ENCODE measurements at regions not wholly inside any gene's neighbourhood (a gene's known extent, or its start where the extent isn't known, plus 50 kb on each side); places are given as distances from the start of the nearest gene placed in this dataset.

DNA sequence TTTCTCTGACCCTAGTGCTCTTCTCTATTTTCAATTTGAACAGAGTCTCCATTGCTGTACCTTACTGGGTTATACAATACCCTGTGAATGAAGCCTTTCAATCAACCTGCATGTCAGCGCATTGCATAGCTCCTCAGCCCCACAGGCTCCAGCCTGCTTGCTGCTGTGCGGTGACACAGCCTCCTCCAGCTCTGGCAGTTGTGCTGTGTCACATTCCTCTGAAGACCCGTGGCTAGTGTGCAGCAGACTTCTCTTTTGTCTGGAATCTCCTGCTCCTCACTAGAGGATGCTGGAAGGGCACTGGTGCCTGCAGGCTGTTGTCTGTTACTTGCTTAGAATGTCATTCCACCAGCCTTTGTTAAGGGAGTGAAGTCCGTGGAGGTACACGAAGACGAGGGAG, 390.1 kb upstream of the B3GAT1 start:
- no peak for DNase-seq
- POLR2A ChIA-PET, result no interaction called here
- no peaks in the 10 kb centered on the region for H3K36me3 ChIP-seq (replicated peaks in 1 of 2; ENCODE audit: control extremely low read depth in 1 of 2, control insufficient read depth in 1 of 2, extremely low read depth in 1 of 2, insufficient read depth in 2 of 2, low read length in 1 of 2)
- 32% methylated on average over 3 of the region's 6 CpGs for WGBS (ENCODE audit: insufficient coverage)
- Mint-ChIP-seq H3K27ac (no peak overlapping the region), H3K9me3 (ENCODE audit: insufficient read depth) (no peaks in the 10 kb centered on the region), H3K4me1 (no peaks in the 10 kb centered on the region), H3K4me3 (no peak overlapping the region), H3K27me3 (peaks cover 14% of the 10 kb centered on the region)
- CTCF ChIA-PET, result no interaction called here
- H2AFZ ChIP-seq (ENCODE audit: insufficient read depth, low read depth, low read length, poor library complexity, severe bottlenecking), result peak overlapping the region; percentile 6
- TF ChIP-seq EZH2 (IDR thresholded peaks at IDR 0.05; ENCODE audit: borderline replicate concordance, insufficient read depth, low read depth, low read length, poor library complexity, severe bottlenecking), result no peak
- H3K9me3 ChIP-seq (ENCODE audit: control extremely low read depth in 1 of 3, control insufficient read depth in 2 of 3, insufficient read depth in 1 of 3, low read length in 2 of 3), result peaks cover 0 to 3% (median 0%) of the 10 kb centered on the region in 3 donors
- H3K27me3 ChIP-seq (replicated peaks in 1 of 4; ENCODE audit: control extremely low read depth in 1 of 4, control insufficient read depth in 3 of 4, insufficient read depth in 4 of 4, low read length in 3 of 4), result no peaks in the 10 kb centered on the region
- H3K27ac ChIP-seq (ENCODE audit: low read length in 2 of 2), result no peak overlapping the region
- no peaks in the 10 kb centered on the region for H3K79me2 ChIP-seq (ENCODE audit: control insufficient read depth, insufficient read depth, low read length)
- H3K9ac ChIP-seq (ENCODE audit: low read length), result no peak overlapping the region
- no peaks in the 10 kb centered on the region for H3K4me1 ChIP-seq (ENCODE audit: control insufficient read depth in 2 of 2, insufficient read depth in 2 of 2, low read length in 2 of 2)
- H3K4me3 ChIP-seq (ENCODE audit: control extremely low read depth in 1 of 5, extremely low read depth in 1 of 5, insufficient read depth in 1 of 5, low read depth in 2 of 5, low read length in 4 of 5), result no peak overlapping the region
- intact Hi-C loops (cut with micrococcal nuclease), result no loop called here
- no peak for ATAC-seq (ENCODE audit: low read depth)
- no peak overlapping the region for H3K4me2 ChIP-seq (replicated peaks; ENCODE audit: low read depth, low read length, poor library complexity, severe bottlenecking)
- no peaks in the 10 kb centered on the region for H4K20me1 ChIP-seq (ENCODE audit: control insufficient read depth, insufficient read depth, low read length, poor library complexity, severe bottlenecking)

DNA sequence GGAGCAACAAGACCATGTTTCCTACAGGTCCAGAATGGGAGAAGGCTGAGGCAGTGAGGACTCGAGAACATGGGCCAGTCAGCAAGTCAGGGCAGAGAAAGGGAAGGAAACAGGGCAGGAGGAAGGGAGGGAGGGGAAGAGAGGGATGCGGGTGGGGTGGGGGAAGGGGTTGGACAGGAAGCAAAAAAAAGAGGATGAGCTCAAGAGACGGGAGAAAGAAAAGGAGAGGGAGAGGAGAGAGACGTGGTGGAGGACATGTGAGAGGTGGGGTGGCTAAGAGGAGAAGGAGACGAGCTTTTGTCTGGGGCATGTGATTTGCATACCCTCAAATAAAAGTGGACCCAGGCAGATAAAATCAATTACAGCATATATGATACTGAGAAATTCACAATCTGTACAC, 389.5 kb upstream of the B3GAT1 start:
- H3K27ac Mint-ChIP-seq, result no peak overlapping the region
- H3K4me1 Mint-ChIP-seq, result no peaks in the 10 kb centered on the region
- no peak overlapping the region for H2AFZ ChIP-seq (ENCODE audit: insufficient read depth, low read depth, low read length, poor library complexity, severe bottlenecking)
- H3K9ac ChIP-seq (ENCODE audit: low read length), result no peak overlapping the region
- no peak overlapping the region for H3K4me3 ChIP-seq (ENCODE audit: control extremely low read depth in 1 of 5, extremely low read depth in 1 of 5, insufficient read depth in 1 of 5, low read depth in 2 of 5, low read length in 4 of 5)
- ATAC-seq (ENCODE audit: low read depth), result no peak
- ChIA-PET POLR2A (no interaction called here), CTCF (no interaction called here)
- no peaks in the 10 kb centered on the region for H3K4me1 ChIP-seq (ENCODE audit: control insufficient read depth in 2 of 2, insufficient read depth in 2 of 2, low read length in 2 of 2)
- TF ChIP-seq EZH2 (IDR thresholded peaks at IDR 0.05; ENCODE audit: borderline replicate concordance, insufficient read depth, low read depth, low read length, poor library complexity, severe bottlenecking), result no peak
- TF ChIP-seq, protein P1, sequence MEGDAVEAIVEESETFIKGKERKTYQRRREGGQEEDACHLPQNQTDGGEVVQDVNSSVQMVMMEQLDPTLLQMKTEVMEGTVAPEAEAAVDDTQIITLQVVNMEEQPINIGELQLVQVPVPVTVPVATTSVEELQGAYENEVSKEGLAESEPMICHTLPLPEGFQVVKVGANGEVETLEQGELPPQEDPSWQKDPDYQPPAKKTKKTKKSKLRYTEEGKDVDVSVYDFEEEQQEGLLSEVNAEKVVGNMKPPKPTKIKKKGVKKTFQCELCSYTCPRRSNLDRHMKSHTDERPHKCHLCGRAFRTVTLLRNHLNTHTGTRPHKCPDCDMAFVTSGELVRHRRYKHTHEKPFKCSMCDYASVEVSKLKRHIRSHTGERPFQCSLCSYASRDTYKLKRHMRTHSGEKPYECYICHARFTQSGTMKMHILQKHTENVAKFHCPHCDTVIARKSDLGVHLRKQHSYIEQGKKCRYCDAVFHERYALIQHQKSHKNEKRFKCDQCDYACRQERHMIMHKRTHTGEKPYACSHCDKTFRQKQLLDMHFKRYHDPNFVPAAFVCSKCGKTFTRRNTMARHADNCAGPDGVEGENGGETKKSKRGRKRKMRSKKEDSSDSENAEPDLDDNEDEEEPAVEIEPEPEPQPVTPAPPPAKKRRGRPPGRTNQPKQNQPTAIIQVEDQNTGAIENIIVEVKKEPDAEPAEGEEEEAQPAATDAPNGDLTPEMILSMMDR (IDR thresholded peaks at IDR 0.05), result no peak
- no peaks in the 10 kb centered on the region for H3K36me3 ChIP-seq (replicated peaks in 1 of 2; ENCODE audit: control extremely low read depth in 1 of 2, control insufficient read depth in 1 of 2, extremely low read depth in 1 of 2, insufficient read depth in 2 of 2, low read length in 1 of 2)
- no peak overlapping the region for H3K4me2 ChIP-seq (replicated peaks; ENCODE audit: low read depth, low read length, poor library complexity, severe bottlenecking)
- H4K20me1 ChIP-seq (ENCODE audit: control insufficient read depth, insufficient read depth, low read length, poor library complexity, severe bottlenecking), result no peaks in the 10 kb centered on the region
- H3K9me3 Mint-ChIP-seq (ENCODE audit: insufficient read depth), result no peaks in the 10 kb centered on the region
- peaks cover 0 to 3% (median 0%) of the 10 kb centered on the region in 3 donors for H3K9me3 ChIP-seq (ENCODE audit: control extremely low read depth in 1 of 3, control insufficient read depth in 2 of 3, insufficient read depth in 1 of 3, low read length in 2 of 3)
- no peaks in the 10 kb centered on the region for H3K79me2 ChIP-seq (ENCODE audit: control insufficient read depth, insufficient read depth, low read length)
- DNase-seq, result no peak
- WGBS (ENCODE audit: insufficient coverage), result 0% methylated on average over 2 of the region's 5 CpGs
- intact Hi-C loops (cut with micrococcal nuclease), result no loop called here
- H3K27me3 Mint-ChIP-seq, result peaks cover 18% of the 10 kb centered on the region
- no peaks in the 10 kb centered on the region for H3K27me3 ChIP-seq (replicated peaks in 1 of 4; ENCODE audit: control extremely low read depth in 1 of 4, control insufficient read depth in 3 of 4, insufficient read depth in 4 of 4, low read length in 3 of 4)
- H3K27ac ChIP-seq (ENCODE audit: low read length in 2 of 2), result no peak overlapping the region
- H3K4me3 Mint-ChIP-seq, result no peak overlapping the region
